HCT116 (cell line): ENCODE measurements at regions not wholly inside any gene's neighbourhood (a gene's known extent, or its start where the extent isn't known, plus 50 kb on each side); places are given as distances from the start of the nearest gene placed in this dataset.
"Not testable (repeated sequence)": the region's sequence is repeated elsewhere in the genome, so short reads cannot be mapped to it uniquely, and the experiment has no call there.

Source experiments
- ATAC-seq: fragments of 200-7000 bp; cut with Tn5 transposase; 2 replicates; pipeline ENCODE4 v1.9.1; 2020; ENCODE audit warnings: mild to moderate bottlenecking, moderate library complexity
- BruUV-seq: library from RNA; stranded (reverse); fragments of 400-500 nt; replicated peaks from 2 replicates; lab custom pipeline; 2021; lab: Mats Ljungman, UMichigan
- CTCF ChIA-PET: fragments of 300-600 bp; sonication (Branson Sonifier 250); formaldehyde crosslinking; loops from one replicate; lab custom pipeline; 2021; ENCODE audit warnings: antibody characterized with exemption; lab: Charles Lee
- POLR2A ChIA-PET: fragments of 300-600, 350-600 bp; sonication (Branson Sonifier 250); formaldehyde crosslinking; loops from one replicate; lab custom pipeline; 2021; ENCODE audit warnings: antibody characterized with exemption; lab: Charles Lee
- RAD21 ChIA-PET, 2 experiments: fragments of 300-600 bp; sonication (Branson Sonifier 250); formaldehyde crosslinking; loops; one replicate each; lab custom pipeline; 2023; ENCODE audit warnings: low total read pairs in 2 of 2; ENCODE audit not compliant: uncharacterized antibody in 2 of 2, unreplicated experiment in 2 of 2, low non-redundant PET in 1 of 2; lab: Charles Lee
- DNase-seq: peaks from one replicate; pipeline ENCODE4 v3.0.0-alpha.2; 2010; ENCODE audit warnings: low read depth, low spot score
- H2AFZ ChIP-seq: fragments of 200-600 bp; shearing (Covaris generic), sonication (generic); 2 replicates; pipeline ENCODE4 v1.6.1; 2017; ENCODE audit warnings: low read depth, mixed run types, mixed read lengths, antibody characterized with exemption, low read length; ENCODE audit not compliant: poor library complexity, severe bottlenecking
- H3K27ac ChIP-seq: 2 replicates; pipeline ENCODE4 v1.5.1; 2012; ENCODE audit warnings: low read depth, low read length
- H3K27me3 ChIP-seq: fragments of 200-600 bp; sonication (generic); 2 replicates; pipeline ENCODE4 v1.6.1; 2016; ENCODE audit warnings: mixed run types, low read length, mixed read lengths; ENCODE audit not compliant: insufficient read depth
- H3K36me3 ChIP-seq, 2 experiments: fragments of 200-500 bp in 1 of 2; fragments of 200-600 bp in 1 of 2; sonication (Bioruptor generic) in 1 of 2; sonication (generic) in 1 of 2; 2 replicates each; pipeline versions ENCODE4 v1.5.1 to v1.6.1; 2014 to 2016; ENCODE audit warnings: low read length in 2 of 2, inconsistent platforms in 1 of 2, mixed read lengths in 1 of 2, mixed run types in 1 of 2; ENCODE audit not compliant: insufficient read depth in 2 of 2, control insufficient read depth in 1 of 2
- H3K4me1 ChIP-seq, 2 experiments: fragments of 200-600 bp in 1 of 2; sonication (generic) in 1 of 2; 2 replicates each; pipeline versions ENCODE4 v1.5.1 to v1.6.1; 2012 to 2017; ENCODE audit warnings: low read length in 2 of 2, inconsistent platforms in 1 of 2, mild to moderate bottlenecking in 1 of 2, mixed read lengths in 1 of 2, mixed run types in 1 of 2, moderate library complexity in 1 of 2; ENCODE audit not compliant: insufficient read depth in 2 of 2, control insufficient read depth in 1 of 2
- H3K4me2 ChIP-seq: fragments of 200-600 bp; sonication (generic); 2 replicates; pipeline ENCODE4 v1.6.1; 2017; ENCODE audit warnings: mixed run types, low read length, mixed read lengths
- H3K4me3 ChIP-seq, 2 experiments: fragments of 200-600 bp in 1 of 2; sonication (generic) in 1 of 2; replicated peaks in 1 of 2; 2 replicates each; pipeline ENCODE4 v1.5.1; 2011 to 2016; ENCODE audit warnings: low read length in 2 of 2, control low read depth in 1 of 2, low read depth in 1 of 2, mild to moderate bottlenecking in 1 of 2, mixed read lengths in 1 of 2, mixed run types in 1 of 2
- H3K79me2 ChIP-seq: fragments of 200-600 bp; sonication (generic); 2 replicates; pipeline ENCODE4 v1.6.1; 2017; ENCODE audit warnings: mild to moderate bottlenecking, mixed run types, low read length, moderate library complexity, mixed read lengths; ENCODE audit not compliant: insufficient read depth
- H3K9ac ChIP-seq: fragments of 200-600 bp; sonication (generic); 2 replicates; pipeline ENCODE4 v1.6.1; 2016; ENCODE audit warnings: low read length, mixed read lengths
- H3K9me2 ChIP-seq: fragments of 200-600 bp; sonication (generic), shearing (Covaris generic); 2 replicates; pipeline ENCODE4 v1.6.1; 2017; ENCODE audit warnings: mixed run types, mild to moderate bottlenecking, moderate library complexity; ENCODE audit not compliant: insufficient read depth
- H3K9me3 ChIP-seq, 2 experiments: fragments of 200-500 bp in 1 of 2; fragments of 200-600 bp in 1 of 2; sonication (Bioruptor generic) in 1 of 2; sonication (generic) in 1 of 2; 2 replicates each; pipeline ENCODE4 v1.6.1; 2014 to 2017; ENCODE audit warnings: low read length in 2 of 2, mixed read lengths in 2 of 2, inconsistent platforms in 1 of 2, low read depth in 1 of 2, mild to moderate bottlenecking in 1 of 2, mixed run types in 1 of 2, moderate library complexity in 1 of 2; ENCODE audit not compliant: control insufficient read depth in 1 of 2, insufficient read depth in 1 of 2
- H4K20me1 ChIP-seq: fragments of 200-600 bp; sonication (generic), shearing (Covaris generic); 2 replicates; pipeline ENCODE4 v1.6.1; 2017; ENCODE audit warnings: mixed run types, mild to moderate bottlenecking, moderate library complexity; ENCODE audit not compliant: insufficient read depth
- EZH2 ChIP-seq: fragments of 200-600 bp; sonication (generic); IDR thresholded peaks from 2 replicates; pipeline ENCODE4 v1.6.1; 2017; ENCODE audit warnings: antibody characterized with exemption, mixed run types
- JUND ChIP-seq: IDR thresholded peaks from 2 replicates; pipeline ENCODE4 v1.6.1; 2012
- SIN3A ChIP-seq: IDR thresholded peaks from 2 replicates; pipeline ENCODE4 v1.6.1; 2012; ENCODE audit warnings: low read depth
- YY1 ChIP-seq: IDR thresholded peaks from 2 replicates; pipeline ENCODE4 v1.6.1; 2011; ENCODE audit warnings: low read length, low read depth, moderate library complexity, mild to moderate bottlenecking; ENCODE audit not compliant: insufficient replicate concordance; ENCODE audit errors: extremely low read depth
- intact Hi-C: fragments of 100-400 bp; cut with micrococcal nuclease; formaldehyde crosslinking; loops from 2 replicates; pipeline ENCODE4 v1.10.0; 2022
- TF ChIP-seq, protein P1 (sequence below): IDR thresholded peaks from 2 replicates; pipeline ENCODE4 v1.6.1; 2012
- TF ChIP-seq, protein P2 (sequence below): IDR thresholded peaks from 2 replicates; pipeline ENCODE4 v1.6.1; 2012; ENCODE audit warnings: low read depth
- TF ChIP-seq, protein P3 (sequence below): IDR thresholded peaks from 2 replicates; pipeline ENCODE4 v1.6.1; 2011; ENCODE audit warnings: mild to moderate bottlenecking, low read length, moderate library complexity; ENCODE audit not compliant: insufficient replicate concordance; ENCODE audit errors: extremely low read depth
- TF ChIP-seq, protein P4 (sequence below): IDR thresholded peaks from 2 replicates; pipeline ENCODE4 v1.6.1; 2012

DNA sequence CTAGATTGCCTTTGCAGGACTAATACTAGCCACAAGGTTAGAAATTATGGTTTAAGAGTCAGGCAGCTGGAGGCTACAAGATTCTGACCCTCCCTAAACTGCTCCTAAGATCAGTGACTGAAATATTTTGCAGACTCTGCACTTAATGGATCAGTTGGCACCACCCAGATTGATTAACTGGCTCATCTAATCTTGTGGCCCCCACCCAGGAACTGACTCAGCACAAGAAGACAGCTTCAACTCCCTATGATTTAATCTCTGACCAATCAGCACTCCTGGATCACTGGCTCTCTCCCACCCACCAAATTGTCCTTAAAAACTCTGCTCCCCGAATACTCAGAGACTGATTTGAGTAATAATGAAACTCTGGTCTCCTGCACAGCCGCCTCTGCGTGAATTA is 145.4 kb upstream of the LCORL start (continued):
- TF ChIP-seq, protein P1, sequence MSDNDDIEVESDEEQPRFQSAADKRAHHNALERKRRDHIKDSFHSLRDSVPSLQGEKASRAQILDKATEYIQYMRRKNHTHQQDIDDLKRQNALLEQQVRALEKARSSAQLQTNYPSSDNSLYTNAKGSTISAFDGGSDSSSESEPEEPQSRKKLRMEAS = no peak
- no peak for TF ChIP-seq SIN3A
- TF ChIP-seq, all 23 proteins: peak for 0

DNA sequence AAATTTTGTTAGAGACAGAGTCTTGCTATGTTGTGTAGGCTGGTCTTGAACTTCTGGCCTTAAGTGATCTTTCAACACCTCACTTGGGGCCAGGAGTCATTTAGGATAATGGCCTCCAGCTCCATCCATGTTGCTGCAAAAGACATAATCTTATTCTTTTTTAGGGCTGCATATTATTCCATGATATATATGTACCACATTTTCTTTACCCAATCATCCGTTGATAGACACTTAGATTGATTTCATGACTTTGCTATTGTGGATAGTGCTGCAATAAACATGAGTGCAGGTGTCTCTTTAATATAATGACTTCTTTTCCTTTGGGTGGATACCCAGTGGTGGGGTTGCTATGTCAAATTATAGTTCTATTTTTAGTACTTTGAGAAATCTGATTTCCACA is 140.9 kb upstream of the LCORL start:
- H3K27me3 ChIP-seq = no peaks in the 10 kb centered on the region; the same call in 1 of the 2 replicates
- ChIA-PET POLR2A (no interaction called here), CTCF (no interaction called here), RAD21 (no interaction called here)
- H3K36me3 ChIP-seq = no peaks in the 10 kb centered on the region
- no peak overlapping the region for H3K27ac ChIP-seq
- no peaks in the 10 kb centered on the region for H3K4me1 ChIP-seq
- no peak overlapping the region for H3K4me2 ChIP-seq
- intact Hi-C loops = no loop called here
- no peak for TF ChIP-seq EZH2
- TF ChIP-seq JUND = no peak
- TF ChIP-seq YY1 = no peak
- TF ChIP-seq, protein P2, sequence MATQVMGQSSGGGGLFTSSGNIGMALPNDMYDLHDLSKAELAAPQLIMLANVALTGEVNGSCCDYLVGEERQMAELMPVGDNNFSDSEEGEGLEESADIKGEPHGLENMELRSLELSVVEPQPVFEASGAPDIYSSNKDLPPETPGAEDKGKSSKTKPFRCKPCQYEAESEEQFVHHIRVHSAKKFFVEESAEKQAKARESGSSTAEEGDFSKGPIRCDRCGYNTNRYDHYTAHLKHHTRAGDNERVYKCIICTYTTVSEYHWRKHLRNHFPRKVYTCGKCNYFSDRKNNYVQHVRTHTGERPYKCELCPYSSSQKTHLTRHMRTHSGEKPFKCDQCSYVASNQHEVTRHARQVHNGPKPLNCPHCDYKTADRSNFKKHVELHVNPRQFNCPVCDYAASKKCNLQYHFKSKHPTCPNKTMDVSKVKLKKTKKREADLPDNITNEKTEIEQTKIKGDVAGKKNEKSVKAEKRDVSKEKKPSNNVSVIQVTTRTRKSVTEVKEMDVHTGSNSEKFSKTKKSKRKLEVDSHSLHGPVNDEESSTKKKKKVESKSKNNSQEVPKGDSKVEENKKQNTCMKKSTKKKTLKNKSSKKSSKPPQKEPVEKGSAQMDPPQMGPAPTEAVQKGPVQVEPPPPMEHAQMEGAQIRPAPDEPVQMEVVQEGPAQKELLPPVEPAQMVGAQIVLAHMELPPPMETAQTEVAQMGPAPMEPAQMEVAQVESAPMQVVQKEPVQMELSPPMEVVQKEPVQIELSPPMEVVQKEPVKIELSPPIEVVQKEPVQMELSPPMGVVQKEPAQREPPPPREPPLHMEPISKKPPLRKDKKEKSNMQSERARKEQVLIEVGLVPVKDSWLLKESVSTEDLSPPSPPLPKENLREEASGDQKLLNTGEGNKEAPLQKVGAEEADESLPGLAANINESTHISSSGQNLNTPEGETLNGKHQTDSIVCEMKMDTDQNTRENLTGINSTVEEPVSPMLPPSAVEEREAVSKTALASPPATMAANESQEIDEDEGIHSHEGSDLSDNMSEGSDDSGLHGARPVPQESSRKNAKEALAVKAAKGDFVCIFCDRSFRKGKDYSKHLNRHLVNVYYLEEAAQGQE = no peak
- TF ChIP-seq, protein P3, sequence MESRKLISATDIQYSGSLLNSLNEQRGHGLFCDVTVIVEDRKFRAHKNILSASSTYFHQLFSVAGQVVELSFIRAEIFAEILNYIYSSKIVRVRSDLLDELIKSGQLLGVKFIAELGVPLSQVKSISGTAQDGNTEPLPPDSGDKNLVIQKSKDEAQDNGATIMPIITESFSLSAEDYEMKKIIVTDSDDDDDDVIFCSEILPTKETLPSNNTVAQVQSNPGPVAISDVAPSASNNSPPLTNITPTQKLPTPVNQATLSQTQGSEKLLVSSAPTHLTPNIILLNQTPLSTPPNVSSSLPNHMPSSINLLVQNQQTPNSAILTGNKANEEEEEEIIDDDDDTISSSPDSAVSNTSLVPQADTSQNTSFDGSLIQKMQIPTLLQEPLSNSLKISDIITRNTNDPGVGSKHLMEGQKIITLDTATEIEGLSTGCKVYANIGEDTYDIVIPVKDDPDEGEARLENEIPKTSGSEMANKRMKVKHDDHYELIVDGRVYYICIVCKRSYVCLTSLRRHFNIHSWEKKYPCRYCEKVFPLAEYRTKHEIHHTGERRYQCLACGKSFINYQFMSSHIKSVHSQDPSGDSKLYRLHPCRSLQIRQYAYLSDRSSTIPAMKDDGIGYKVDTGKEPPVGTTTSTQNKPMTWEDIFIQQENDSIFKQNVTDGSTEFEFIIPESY = no peak
- TF ChIP-seq, protein P4, sequence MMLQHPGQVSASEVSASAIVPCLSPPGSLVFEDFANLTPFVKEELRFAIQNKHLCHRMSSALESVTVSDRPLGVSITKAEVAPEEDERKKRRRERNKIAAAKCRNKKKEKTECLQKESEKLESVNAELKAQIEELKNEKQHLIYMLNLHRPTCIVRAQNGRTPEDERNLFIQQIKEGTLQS = no peak
- no peaks in the 10 kb centered on the region for H3K9me2 ChIP-seq
- H3K79me2 ChIP-seq = no peaks in the 10 kb centered on the region
- no peak overlapping the region for H3K9ac ChIP-seq
- H3K9me3 ChIP-seq = no peaks in the 10 kb centered on the region
- H2AFZ ChIP-seq = no peak overlapping the region
- DNase-seq = no peak
- no TSS peak for BruUV-seq
- no peak overlapping the region for H3K4me3 ChIP-seq
- ATAC-seq = no peak
- no peaks in the 10 kb centered on the region for H4K20me1 ChIP-seq

DNA sequence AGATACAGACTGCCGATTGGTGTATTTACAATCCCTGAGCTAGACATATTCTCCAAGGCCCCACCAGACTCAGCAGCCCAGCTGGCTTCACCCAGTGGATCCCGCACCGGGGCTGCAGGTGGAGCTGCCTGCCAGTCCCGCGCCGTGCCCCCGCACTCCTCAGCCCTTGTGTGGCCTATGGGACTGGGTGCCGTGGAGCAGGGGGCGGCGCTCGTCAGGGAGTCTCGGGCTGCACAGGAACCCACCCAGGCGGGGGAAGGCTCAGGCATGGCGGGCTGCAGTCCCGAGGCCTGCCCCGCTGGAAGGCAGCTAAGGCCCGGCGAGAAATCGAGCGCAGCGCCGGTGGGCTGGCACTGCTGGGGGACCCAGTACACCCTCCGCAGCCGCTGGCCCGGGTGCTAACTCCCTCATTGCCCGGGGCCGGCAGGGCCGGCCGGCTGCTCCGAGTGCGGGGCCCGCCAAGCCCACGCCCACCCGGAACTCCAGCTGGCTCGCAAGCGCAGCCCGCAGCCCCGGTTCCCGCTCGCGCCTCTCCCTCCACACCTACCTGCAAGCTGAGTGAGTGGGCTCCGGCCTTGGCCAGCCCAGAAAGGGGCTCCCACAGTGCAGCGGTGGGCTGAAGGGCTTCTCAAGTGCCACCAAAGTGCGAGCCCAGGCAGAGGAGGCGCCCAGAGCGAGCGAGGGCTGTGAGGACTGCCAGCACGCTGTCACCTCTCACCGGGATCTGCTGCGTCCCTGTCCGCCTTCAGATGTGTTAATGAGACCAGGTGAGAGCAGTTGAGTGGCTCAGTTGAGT is 137.8 kb upstream of the LCORL start:
- DNase-seq, H3K4me2 ChIP-seq, H3K79me2 ChIP-seq, H4K20me1 ChIP-seq, POLR2A ChIA-PET, RAD21 ChIA-PET, H3K27me3 ChIP-seq, H2AFZ ChIP-seq, H3K4me3 ChIP-seq, H3K9me2 ChIP-seq, CTCF ChIA-PET, H3K9ac ChIP-seq, H3K4me1 ChIP-seq, H3K9me3 ChIP-seq, intact Hi-C loops, H3K27ac ChIP-seq, H3K36me3 ChIP-seq, BruUV-seq, ATAC-seq: not testable (repeated sequence)
